NCI-H2107 treated with DMSO at 0.1 percent for 48 hours (cell line): ENCODE measurements at regions not wholly inside any gene's neighbourhood (a gene's known extent, or its start where the extent isn't known, plus 50 kb on each side); places are given as distances from the start of the nearest gene placed in this dataset.

ENCODE experiments used
- DNase-seq: peaks from one replicate; lab custom pipeline; 2025; ENCODE audit not compliant: unreplicated experiment; lab: John Stamatoyannopoulos, UW

DNA sequence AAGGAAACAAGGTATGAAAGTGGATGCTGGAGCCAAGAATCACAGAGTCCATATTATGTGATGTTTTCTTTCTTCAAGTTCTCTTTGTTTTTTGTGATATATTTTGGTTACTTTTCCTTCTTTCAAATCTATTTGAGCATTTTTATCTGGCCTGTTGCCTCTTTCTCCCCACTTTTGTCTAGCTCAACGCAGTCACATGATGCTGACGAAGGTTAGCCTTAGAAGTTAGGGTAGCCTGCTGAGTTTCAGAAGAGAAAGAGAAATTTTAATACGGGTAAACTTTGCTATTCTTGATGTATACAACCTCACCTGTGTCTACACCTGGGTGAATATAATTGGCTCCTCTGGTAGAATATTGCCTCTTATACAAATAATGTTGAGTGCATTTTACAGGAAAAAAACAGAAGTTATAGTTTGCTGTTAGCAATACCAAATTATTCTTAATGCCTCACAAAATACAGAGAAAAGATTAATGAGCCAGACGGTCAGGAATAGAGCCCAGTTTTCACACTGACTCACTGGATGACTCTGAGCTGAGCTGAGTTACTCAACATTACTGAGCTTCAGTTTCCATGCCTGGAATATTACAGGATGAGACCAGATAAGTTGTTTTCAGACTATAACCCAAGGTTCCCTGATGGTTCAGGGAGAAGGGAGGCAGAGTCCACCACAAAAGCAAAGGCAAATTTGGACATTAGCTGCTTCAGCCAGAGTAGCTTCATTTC, 161.6 kb upstream of the BDNF start:
- no peak for DNase-seq

DNA sequence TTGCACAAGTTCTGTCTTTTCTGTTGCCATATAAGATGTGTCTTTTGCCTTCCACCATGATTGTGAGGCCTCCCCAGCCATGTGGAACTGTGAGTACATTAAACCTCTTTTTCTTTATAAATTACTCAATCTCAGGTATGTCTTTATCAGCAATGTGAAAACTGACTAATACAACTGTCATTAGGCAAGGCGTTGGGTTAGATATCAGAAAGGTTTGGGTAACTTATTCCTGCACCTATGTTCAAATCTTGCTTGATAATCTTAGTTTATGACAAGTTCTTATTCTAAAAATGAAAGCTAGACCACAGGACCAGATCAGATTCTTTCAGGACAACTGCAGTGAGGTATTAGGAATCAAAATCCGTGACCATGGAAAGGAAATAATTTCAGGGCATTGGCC, 160.6 kb upstream of the BDNF start:
- DNase-seq, result no peak

- no peak for DNase-seq
Observed at GRCh38 chr11:27858866-27859265, 158.6 kb upstream of the BDNF start.

- DNase-seq, result peak; percentile 29
Observed at GRCh38 chr11:27857588-27857987, 157.3 kb upstream of the BDNF start.

DNA sequence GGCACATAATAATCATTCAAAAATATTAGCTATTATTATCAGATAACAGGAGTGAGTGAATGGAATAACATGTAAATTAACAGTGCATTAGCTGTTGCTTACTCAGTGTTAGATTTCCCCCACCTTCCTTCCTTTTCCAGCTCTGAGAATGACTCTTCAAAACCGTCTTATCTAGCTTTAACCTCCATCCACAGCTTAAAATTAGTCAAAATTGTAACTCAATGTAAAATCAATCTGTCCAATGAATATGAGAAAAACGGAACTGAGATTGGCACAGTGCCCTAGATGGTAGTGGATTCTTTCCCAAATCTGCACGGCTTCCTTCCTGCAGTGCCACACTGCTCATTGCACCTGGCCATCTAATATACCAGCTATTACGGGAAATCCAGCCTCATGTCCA, 156.8 kb upstream of the BDNF start:
- no peak for DNase-seq

DNA sequence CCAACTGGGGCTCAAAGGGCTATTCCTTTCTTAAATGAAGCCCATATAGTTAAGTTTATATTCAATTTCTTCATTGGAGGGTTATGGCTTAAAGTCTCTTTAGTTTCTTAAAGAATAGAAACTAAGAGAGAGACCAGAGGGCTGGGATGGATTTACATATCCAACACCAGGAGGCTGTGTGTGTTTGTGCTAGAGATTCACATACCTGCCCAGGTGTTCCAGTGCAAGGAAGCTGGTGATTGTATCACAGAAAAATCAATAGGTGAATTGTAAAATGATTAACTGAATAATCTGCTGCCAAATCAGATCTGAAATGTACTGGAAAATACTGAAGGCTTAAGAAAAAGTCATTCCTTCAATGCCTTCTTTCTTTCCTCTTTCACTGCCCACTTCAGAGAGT, 148.2 kb upstream of the BDNF start:
- DNase-seq, result no peak

DNA sequence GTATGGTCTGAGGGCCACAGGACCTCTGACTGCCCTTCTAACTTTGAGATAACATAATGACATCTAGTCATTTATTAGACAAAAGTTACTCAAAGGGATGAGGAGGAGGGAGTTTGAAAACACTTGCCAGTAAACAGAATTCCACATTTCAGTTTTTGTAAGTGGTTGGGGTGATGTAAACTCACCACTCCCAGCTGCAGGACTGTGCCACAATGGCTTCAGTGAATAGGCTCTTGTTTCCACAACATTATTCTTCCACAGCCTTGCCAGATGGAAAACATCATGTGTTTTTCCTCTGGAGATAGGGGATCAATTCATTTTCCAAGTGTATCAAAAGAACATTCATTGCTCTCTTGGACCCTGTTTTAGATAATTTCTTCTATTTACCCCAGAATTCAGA, 147.2 kb upstream of the BDNF start:
- DNase-seq, result no peak

- no peak for DNase-seq
Observed at GRCh38 chr11:27842290-27842689, 142.0 kb upstream of the BDNF start.

DNA sequence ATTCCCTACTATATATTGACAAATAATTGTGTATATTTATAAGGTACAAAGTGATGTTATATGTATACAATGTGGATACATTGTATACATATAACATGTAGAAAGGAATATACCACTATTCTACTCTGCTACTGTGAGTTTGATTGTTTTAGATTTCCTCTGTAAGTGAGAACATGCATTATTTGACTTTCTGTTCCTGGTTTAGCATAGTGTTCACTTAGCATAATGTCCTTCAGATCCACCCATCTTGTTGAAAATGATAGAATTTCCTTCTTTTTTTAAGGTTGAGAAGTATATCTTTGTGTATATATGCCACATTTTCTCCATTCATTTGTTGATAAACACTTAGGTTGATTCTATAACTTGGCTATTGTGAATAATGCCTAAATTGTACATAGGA, 140.8 kb upstream of the BDNF start:
- DNase-seq, result no peak

GRCh38 chr11:27839226-27839913, 139.1 kb upstream of the BDNF start:
- DNase-seq, result no peak

DNA sequence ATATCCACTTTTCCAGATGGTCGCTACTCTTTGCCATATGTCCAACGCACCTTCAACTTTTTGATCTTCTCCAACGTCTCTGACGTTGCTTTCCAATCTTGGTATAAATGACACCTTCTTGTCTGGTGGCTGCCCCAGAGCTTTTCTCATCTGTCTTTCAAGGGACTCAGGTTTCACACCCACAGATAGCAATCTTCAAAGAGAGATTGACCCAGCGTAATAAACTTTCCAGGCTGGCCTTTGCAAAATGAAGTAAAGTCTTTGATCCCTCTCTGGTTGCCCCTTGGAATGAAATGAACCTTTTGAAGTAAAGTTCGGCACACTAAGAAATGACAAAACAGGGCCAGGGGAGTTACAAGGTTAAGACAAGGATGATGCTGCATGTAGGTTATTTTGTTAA, 138.4 kb upstream of the BDNF start:
- DNase-seq, result no peak

DNA sequence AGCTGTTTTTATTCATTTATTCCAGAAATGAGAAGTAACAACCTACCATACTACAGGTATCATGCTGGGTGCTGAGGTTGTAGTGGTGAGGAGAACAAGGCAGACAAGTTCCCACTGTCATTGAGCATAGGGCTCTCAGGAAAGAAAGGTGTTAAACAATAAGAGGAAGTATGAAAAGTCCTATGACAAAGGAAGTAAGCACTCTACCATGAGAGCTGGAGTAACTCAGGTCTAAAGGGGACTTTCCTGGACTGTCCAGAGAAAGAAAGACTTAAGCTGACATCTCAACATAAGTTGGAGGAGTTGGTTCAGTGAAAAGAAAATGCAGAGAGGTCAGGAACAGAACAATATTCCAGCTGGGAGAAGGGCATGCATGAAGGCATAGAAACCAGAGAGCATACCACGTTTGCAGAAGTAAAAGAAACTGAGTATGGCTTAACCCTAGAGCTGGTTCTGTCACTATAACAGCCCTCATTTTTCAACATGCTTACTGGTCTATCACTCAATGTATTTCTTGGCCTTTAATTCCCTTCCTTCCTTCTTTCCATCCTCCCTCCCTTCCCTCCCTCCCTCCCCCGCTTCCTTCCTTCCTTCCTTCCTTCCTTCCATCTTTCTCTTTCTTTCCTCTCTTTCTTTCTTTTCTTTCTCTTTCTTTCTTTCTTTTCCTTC, 137.8 kb upstream of the BDNF start:
- no peak for DNase-seq

DNA sequence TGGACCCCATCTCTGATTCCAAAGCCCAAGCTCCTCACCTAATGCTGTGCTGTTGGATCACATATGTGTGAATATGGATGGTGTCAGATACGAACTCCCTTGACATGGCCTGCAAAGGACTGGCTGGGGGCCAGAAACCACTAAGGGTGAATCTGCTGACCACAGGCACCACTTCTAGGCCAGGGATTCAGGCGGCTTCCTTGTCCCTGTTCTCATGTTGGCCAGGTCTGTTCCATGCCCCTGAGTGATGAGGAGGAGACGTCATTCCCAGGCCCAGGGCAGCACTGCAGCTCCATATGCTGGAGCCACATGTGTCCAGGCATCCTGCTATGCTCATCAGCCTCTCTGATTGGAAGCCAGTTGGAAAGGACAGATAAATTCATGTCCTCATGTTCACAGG, 130.0 kb upstream of the BDNF start:
- no peak for DNase-seq

DNA sequence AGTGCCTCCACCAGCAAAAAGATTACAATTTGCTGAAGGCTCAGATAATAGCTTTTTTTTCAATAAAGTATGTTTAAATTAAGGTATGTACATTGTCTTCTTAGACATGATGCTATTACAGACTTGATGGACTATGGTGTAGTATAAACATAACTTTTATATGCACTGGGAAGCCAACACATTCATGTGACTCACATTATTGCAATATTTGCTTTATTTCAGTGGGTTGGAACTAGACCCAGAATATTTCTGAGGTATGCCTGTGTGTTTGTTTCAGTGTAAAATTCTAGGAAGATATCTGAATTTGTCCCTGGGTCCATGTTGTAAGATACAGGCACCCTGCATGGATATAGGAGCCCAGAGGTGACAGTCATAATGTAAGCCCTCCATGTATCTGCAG, 120.0 kb upstream of the BDNF start:
- no peak for DNase-seq

DNA sequence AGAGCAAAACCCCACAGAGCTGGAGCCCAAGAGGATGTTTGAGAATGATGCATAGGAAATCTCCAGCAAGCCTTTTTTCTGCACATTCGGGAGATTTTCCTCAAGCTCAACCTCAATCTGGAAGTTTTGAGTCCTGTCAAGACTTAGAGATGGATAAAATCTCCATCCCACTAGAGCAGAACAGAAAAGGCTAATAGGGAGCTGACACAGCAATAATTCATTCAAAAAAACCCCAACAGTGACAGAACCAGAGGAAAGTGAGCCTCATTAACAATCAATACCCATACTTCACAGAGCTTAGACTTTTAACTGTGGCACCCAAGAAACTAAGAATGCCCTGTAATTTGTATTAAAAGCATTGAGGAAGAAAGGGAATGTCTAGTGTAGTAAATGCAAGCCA, 115.9 kb upstream of the BDNF start:
- no peak for DNase-seq

DNA sequence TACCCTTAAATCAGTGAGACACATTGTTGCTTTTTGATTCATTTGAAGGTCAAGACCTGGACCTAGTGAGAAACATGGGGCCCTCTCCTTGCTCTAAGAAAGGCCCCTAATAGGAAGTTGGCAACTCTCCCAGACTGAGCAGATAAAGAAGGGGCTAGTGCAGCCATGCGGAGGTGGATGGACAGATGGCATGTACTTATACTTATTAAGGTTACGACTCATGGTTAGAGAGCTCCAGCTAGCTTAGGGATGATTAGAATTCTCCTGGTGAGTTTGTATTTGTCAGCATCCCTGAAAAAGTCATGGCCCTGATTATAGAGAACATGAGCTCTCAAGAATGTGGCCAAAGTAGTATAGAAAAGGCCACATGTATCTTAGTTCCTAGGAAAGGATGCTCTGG, 112.1 kb upstream of the BDNF start:
- DNase-seq, result no peak

- no peak for DNase-seq
Observed at GRCh38 chr11:27807596-27807995, 107.3 kb upstream of the BDNF start.

DNA sequence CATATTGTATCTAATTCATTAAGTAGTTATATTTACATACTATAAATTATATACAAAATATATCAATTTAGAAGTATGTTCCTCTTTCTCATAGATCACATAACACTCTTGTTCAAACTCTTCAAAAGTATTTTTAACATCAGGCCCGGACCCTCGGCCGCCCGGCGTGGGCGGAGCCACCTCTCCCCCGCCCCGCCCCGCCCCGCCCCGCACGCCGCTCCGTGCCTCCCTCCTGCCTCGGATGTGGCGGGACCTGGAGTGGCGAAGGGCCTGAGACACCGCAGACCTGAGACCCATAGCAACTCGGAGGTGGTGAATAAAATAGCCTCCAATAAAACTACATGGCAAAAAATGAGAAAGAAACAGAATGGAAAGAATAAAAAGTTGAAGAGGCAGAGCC, 105.9 kb upstream of the BDNF start:
- no peak for DNase-seq

DNA sequence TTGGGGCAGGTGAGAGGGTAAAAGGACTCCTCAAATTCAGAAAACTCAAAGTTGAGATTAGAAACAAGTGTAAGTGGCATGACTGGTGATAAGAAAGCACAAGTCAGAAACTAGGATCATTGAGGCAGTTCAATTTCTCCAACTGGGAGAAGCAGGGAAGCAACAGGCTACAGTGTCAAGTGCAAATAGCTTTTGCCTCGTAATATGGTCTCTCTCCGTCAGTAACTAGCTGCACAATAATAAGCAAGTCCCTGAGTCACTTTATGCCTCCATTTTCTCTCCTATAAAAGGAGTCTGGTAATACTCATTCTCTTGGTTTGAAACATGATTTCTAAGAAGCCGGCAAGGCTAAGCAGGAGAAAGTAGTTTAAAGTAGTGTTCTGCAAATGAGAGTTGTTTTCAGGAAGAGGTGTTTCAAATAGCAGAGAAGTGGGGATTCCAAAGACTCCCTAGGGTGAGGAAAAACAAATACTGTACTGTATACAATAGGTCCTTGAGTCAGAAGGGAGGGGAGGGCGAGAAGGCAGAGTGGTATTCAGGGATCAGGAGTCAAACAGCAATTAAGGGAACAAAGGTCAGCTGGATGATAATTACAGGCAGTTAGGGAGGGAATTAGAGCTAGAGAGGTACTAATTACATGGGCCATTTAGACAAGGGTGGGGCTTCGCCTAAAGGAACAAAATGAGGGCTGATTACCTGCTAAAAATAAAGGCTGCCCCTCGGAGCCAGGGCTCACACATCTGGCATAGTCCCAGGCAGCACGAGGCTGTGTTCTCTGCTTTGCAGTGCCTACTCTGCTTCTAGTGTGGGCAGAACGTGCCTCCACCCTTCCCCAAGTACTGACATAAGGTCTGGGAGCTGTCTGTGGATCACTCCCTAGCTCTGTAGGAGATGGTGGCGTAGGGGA, 96.0 kb upstream of the BDNF start:
- peak; percentile 98 for DNase-seq

GRCh38 chr11:27786864-27787263, 86.6 kb upstream of the BDNF start:
- DNase-seq, result no peak

- DNase-seq, result no peak
Observed at GRCh38 chr11:27786331-27786730, 86.1 kb upstream of the BDNF start.
